Gastroesophageal sphincter (tissue), 4 donors: ENCODE measurements at regions not wholly inside any gene's neighbourhood (a gene's known extent, or its start where the extent isn't known, plus 50 kb on each side); places are given as distances from the start of the nearest gene placed in this dataset.

ENCODE experiments used
- ATAC-seq: fragments of 150-250 bp; one replicate; pipeline ENCODE4 v1.9.1; 2016; ENCODE audit warnings: mild to moderate bottlenecking, moderate library complexity
- H3K27ac ChIP-seq, 4 donors: fragments of 200-600 bp; sonication (generic) in 3 of 4; 1 replicate in 3 of 4; 2 replicates in 1 of 4; pipeline ENCODE4 v1.5.1; 2016 to 2019
- H3K27me3 ChIP-seq: fragments of 200-600 bp; sonication (generic); one replicate; pipeline ENCODE4 v1.5.1; 2019
- H3K36me3 ChIP-seq, 2 donors: fragments of 200-600 bp; sonication (generic); one replicate each; pipeline ENCODE4 v1.5.1; 2019; ENCODE audit warnings: control low read depth in 1 of 2
- H3K4me1 ChIP-seq, 3 donors: fragments of 200-600 bp; sonication (generic); 1 replicate in 2 of 3; 2 replicates in 1 of 3; pipeline ENCODE4 v1.5.1; 2016 to 2019; ENCODE audit warnings: control low read depth in 2 of 3
- H3K4me3 ChIP-seq, 2 donors: fragments of 200-600 bp; sonication (generic); one replicate each; pipeline ENCODE4 v1.5.1; 2019; ENCODE audit warnings: mild to moderate bottlenecking in 1 of 2, moderate library complexity in 1 of 2
- H3K9me3 ChIP-seq, 3 donors: fragments of 200-600 bp; sonication (generic); one replicate each; pipeline ENCODE4 v1.5.1; 2017 to 2019; ENCODE audit warnings: control low read depth in 2 of 3
- CTCF ChIP-seq, 4 experiments: fragments of 200-600 bp in 2 of 4; fragments of 450-650 bp in 2 of 4; sonication (generic) in 1 of 4; IDR thresholded peaks; one replicate each; pipeline ENCODE4 v1.5.1; 2017 to 2019; ENCODE audit warnings: antibody characterized with exemption in 4 of 4, mild to moderate bottlenecking in 2 of 4, moderate library complexity in 2 of 4
- EP300 ChIP-seq: sonication (generic); formaldehyde crosslinking; IDR thresholded peaks from one replicate; pipeline ENCODE4 v1.6.1; 2017; ENCODE audit warnings: antibody characterized with exemption, mild to moderate bottlenecking
- POLR2A ChIP-seq, 2 donors: fragments of 450-650 bp; IDR thresholded peaks; one replicate each; pipeline ENCODE4 v1.6.1; 2017; ENCODE audit warnings: antibody characterized with exemption in 2 of 2, mild to moderate bottlenecking in 2 of 2, moderate library complexity in 1 of 2
- POLR2AphosphoS5 ChIP-seq: sonication (generic); formaldehyde crosslinking; IDR thresholded peaks from one replicate; pipeline ENCODE4 v1.6.1; 2017; ENCODE audit warnings: antibody characterized with exemption
- WGBS, 2 donors: methylation state at CpG; one replicate each; pipeline ENCODE4 v1.1.5; 2018; ENCODE audit warnings: low coverage in 1 of 2; 5-methylcytosine and 5-hydroxymethylcytosine counted together

- 51 to 58% methylated on average over 7 of the region's 7 CpGs for WGBS, 2 donors
- Histone ChIP-seq H3K4me3 (no peak overlapping the region), H3K27me3 (no peaks in the 10 kb centered on the region), H3K36me3 (no peaks in the 10 kb centered on the region), H3K9me3 (no peaks in the 10 kb centered on the region), H3K4me1 (peaks cover 0 to 5% (median 0%) of the 10 kb centered on the region in 3 donors), H3K27ac (no peak overlapping the region)
- peak; percentile 57 for ATAC-seq
- TF ChIP-seq EP300 (no peak), POLR2A (IDR thresholded peaks at IDR 0.05) (no peak), CTCF (IDR thresholded peaks at IDR 0.05) (no peak), POLR2AphosphoS5 (no peak)
Measured at GRCh38 chr15:95875121-95875643, 455.3 kb upstream of the NR2F2 start.

- no peak for TF ChIP-seq POLR2AphosphoS5
- no peak for TF ChIP-seq POLR2A (IDR thresholded peaks at IDR 0.05)
- TF ChIP-seq CTCF (IDR thresholded peaks at IDR 0.05), result no peak
- peaks cover 0 to 5% (median 0%) of the 10 kb centered on the region in 3 donors for H3K4me1 ChIP-seq
Measured at GRCh38 chr15:95880031-95880570, 450.4 kb upstream of the NR2F2 start.

GRCh38 chr15:95880630-95881029 lies 449.9 kb upstream of the NR2F2 start:
- ATAC-seq, result no peak
- WGBS, 2 donors, result 40 to 49% methylated on average over 2 of the region's 2 CpGs
- no peak for TF ChIP-seq POLR2A (IDR thresholded peaks at IDR 0.05)
- no peaks in the 10 kb centered on the region for H3K9me3 ChIP-seq
- no peaks in the 10 kb centered on the region for H3K36me3 ChIP-seq
- no peak overlapping the region for H3K27ac ChIP-seq
- peaks cover 0 to 5% (median 0%) of the 10 kb centered on the region in 3 donors for H3K4me1 ChIP-seq
- no peaks in the 10 kb centered on the region for H3K27me3 ChIP-seq
- H3K4me3 ChIP-seq, result no peak overlapping the region

More at GRCh38 chr15:95880031-95880570, 450.4 kb upstream of the NR2F2 start:
- no peak overlapping the region for H3K27ac ChIP-seq
- ATAC-seq, result no peak
- no peaks in the 10 kb centered on the region for H3K36me3 ChIP-seq
- WGBS, 2 donors, result 72 to 79% methylated on average over 6 of the region's 6 CpGs
- no peak overlapping the region for H3K4me3 ChIP-seq
- no peaks in the 10 kb centered on the region for H3K27me3 ChIP-seq
- H3K9me3 ChIP-seq, result no peaks in the 10 kb centered on the region

DNA sequence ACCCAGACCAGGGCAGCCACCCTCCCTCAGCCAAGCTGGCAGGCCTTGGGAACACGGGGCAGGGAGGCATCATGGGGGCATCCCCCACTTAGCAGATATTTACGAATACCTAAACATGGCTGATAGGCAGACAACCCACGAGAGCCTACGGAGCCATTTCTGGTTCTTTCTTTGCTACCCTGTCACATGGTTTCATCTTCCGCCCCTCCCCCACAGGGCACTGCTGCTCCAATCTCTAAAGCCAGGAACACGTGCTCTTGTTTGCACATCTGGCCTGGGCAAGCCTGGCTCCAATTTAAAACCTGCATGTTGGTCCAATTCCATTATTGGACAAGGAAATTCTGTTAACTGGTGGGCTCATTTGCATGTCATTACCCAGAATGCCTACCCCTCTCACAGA lies 447.4 kb upstream of the NR2F2 start:
- no peak for ATAC-seq
- 50 to 80% methylated on average over 1 of the region's 6 CpGs for WGBS, 2 donors
- TF ChIP-seq POLR2AphosphoS5, result no peak
- no peak for TF ChIP-seq POLR2A (IDR thresholded peaks at IDR 0.05)
- TF ChIP-seq CTCF (IDR thresholded peaks at IDR 0.05), result no peak
- no peak for TF ChIP-seq EP300
- Histone ChIP-seq H3K36me3 (no peaks in the 10 kb centered on the region), H3K9me3 (no peaks in the 10 kb centered on the region), H3K27ac (no peak overlapping the region), H3K4me3 (no peak overlapping the region), H3K27me3 (no peaks in the 10 kb centered on the region), H3K4me1 (peaks cover 0 to 5% (median 0%) of the 10 kb centered on the region in 3 donors)

DNA sequence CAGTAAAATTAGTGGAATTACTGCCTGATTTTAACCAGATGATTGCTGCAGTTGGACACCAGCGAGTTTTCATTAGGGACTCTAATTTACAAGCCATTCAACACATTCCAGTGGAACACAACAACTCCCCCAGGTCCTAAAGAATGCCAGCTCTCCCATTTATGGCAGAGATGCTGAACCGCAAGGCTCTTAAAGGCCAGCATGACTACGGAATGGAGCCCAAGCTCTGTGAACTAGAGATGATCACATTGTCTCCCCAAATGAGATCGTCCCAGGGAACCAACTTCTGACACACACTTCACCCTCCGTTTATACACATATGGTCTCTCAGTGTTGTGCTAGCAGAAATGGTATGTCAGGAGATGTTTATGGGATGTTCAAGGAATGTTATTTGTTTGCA lies 446.2 kb upstream of the NR2F2 start:
- TF ChIP-seq CTCF (IDR thresholded peaks at IDR 0.05), result no peak
- Histone ChIP-seq H3K27me3 (no peaks in the 10 kb centered on the region), H3K27ac (no peak overlapping the region)

More for the DNA sequence above, 446.2 kb upstream of the NR2F2 start:
- WGBS, 2 donors, result 75 to 81% methylated on average over 2 to 5 of the region's 5 CpGs
- H3K4me1 ChIP-seq, result peaks cover 0 to 5% (median 0%) of the 10 kb centered on the region in 3 donors
- no peak for ATAC-seq
- H3K9me3 ChIP-seq, result no peaks in the 10 kb centered on the region
- no peaks in the 10 kb centered on the region for H3K36me3 ChIP-seq
- no peak overlapping the region for H3K4me3 ChIP-seq
